ENCODE measurements at regions not wholly inside any gene's neighbourhood (a gene's known extent, or its start where the extent isn't known, plus 50 kb on each side); places are given as distances from the start of the nearest gene placed in this dataset.
"Not testable (repeated sequence)": the region's sequence is repeated elsewhere in the genome, so short reads cannot be mapped to it uniquely, and the experiment has no call there.

- DNase-seq, result no peak
These were observed 617.1 kb upstream of the ZFP42 start for GRCh38 chr4:187378441-187378840.

- peak; percentile 83 for DNase-seq
These were observed 615.4 kb upstream of the ZFP42 start for GRCh38 chr4:187380181-187380581.

GRCh38 chr4:187383181-187383580, 612.4 kb upstream of the ZFP42 start:
- no peak for DNase-seq

GRCh38 chr4:187387739-187388138, 607.8 kb upstream of the ZFP42 start:
- DNase-seq, result peak; percentile 56

GRCh38 chr4:187389420-187389819, 606.2 kb upstream of the ZFP42 start:
- DNase-seq, result no peak

GRCh38 chr4:187390646-187391045, 604.9 kb upstream of the ZFP42 start:
- DNase-seq, result no peak

GRCh38 chr4:187393531-187394344, 601.8 kb upstream of the ZFP42 start:
- no peak for DNase-seq

GRCh38 chr4:187396106-187396505, 599.5 kb upstream of the ZFP42 start:
- DNase-seq, result no peak

GRCh38 chr4:187408447-187408846, 587.1 kb upstream of the ZFP42 start:
- not testable (repeated sequence) for DNase-seq

- DNase-seq, result no peak
These were observed 581.8 kb upstream of the ZFP42 start for GRCh38 chr4:187413564-187414358.

GRCh38 chr4:187414716-187415115, 580.9 kb upstream of the ZFP42 start:
- DNase-seq, result no peak

GRCh38 chr4:187415231-187415630, 580.3 kb upstream of the ZFP42 start:
- DNase-seq, result no peak

- no peak for DNase-seq
These were observed 579.4 kb upstream of the ZFP42 start for GRCh38 chr4:187416216-187416615.

GRCh38 chr4:187417721-187418120, 577.9 kb upstream of the ZFP42 start:
- DNase-seq, result no peak

GRCh38 chr4:187422655-187423054, 572.9 kb upstream of the ZFP42 start:
- DNase-seq, result no peak

- no peak for DNase-seq
These were observed 570.9 kb upstream of the ZFP42 start for GRCh38 chr4:187424636-187425035.

GRCh38 chr4:187426511-187426910, 569.1 kb upstream of the ZFP42 start:
- no peak for DNase-seq

- no peak for DNase-seq
These were observed 563.3 kb upstream of the ZFP42 start for GRCh38 chr4:187432310-187432709.

- no peak for DNase-seq
These were observed 562.4 kb upstream of the ZFP42 start for GRCh38 chr4:187433141-187433540.

GRCh38 chr4:187436251-187436650, 559.3 kb upstream of the ZFP42 start:
- DNase-seq, result no peak

GRCh38 chr4:187444061-187444460, 551.5 kb upstream of the ZFP42 start:
- DNase-seq, result no peak

- no peak for DNase-seq
These were observed 545.9 kb upstream of the ZFP42 start for GRCh38 chr4:187449702-187450101.

- DNase-seq, result no peak
These were observed 543.8 kb upstream of the ZFP42 start for GRCh38 chr4:187451776-187452175.

GRCh38 chr4:187460016-187460415, 535.6 kb upstream of the ZFP42 start:
- DNase-seq, result no peak

Data from DMS53 (cell line).